ENCODE measurements at regions not wholly inside any gene's neighbourhood (a gene's known extent, or its start where the extent isn't known, plus 50 kb on each side); places are given as distances from the start of the nearest gene placed in this dataset.

GRCh38 chr20:11853359-11853758, 64.3 kb upstream of the BTBD3 start:
- TF ChIP-seq POLR2A (IDR thresholded peaks at IDR 0.05; ENCODE audit: low read depth, low read length) (no peak), SPI1 (IDR thresholded peaks at IDR 0.05; ENCODE audit: low read depth, low read length) (no peak), POLR2AphosphoS5 (IDR thresholded peaks at IDR 0.05; ENCODE audit: low read depth, low read length) (no peak), TAF1 (IDR thresholded peaks at IDR 0.05; ENCODE audit: low read depth, low read length) (no peak)
